OCI-LY1 (cell line): ENCODE measurements at regions not wholly inside any gene's neighbourhood (a gene's known extent, or its start where the extent isn't known, plus 50 kb on each side); places are given as distances from the start of the nearest gene placed in this dataset.

Source experiments
- H2AFZ ChIP-seq: fragments of 200-600 bp; sonication (generic), shearing (Covaris generic); 2 replicates; pipeline ENCODE4 v1.6.0; 2014; ENCODE audit warnings: antibody characterized with exemption, mild to moderate bottlenecking, low read length
- H3F3A ChIP-seq: fragments of 200-600 bp; sonication (generic), shearing (Covaris generic); 2 replicates; pipeline ENCODE4 v1.6.0; 2014; ENCODE audit warnings: mild to moderate bottlenecking, antibody characterized with exemption, low read length, moderate library complexity; ENCODE audit not compliant: insufficient read depth
- H3K27ac ChIP-seq: fragments of 200-600 bp; sonication (generic); 2 replicates; pipeline ENCODE4 v1.5.1; 2014; ENCODE audit warnings: low read length, mixed run types, mild to moderate bottlenecking, low read depth; ENCODE audit not compliant: poor library complexity, severe bottlenecking
- H3K27me3 ChIP-seq: fragments of 200-600 bp; sonication (generic); 2 replicates; pipeline ENCODE4 v1.6.0; 2014; ENCODE audit warnings: antibody characterized with exemption, mild to moderate bottlenecking, low read length, moderate library complexity; ENCODE audit not compliant: insufficient read depth
- H3K36me3 ChIP-seq: fragments of 200-600 bp; sonication (generic); 2 replicates; pipeline ENCODE4 v1.6.1; 2014; ENCODE audit warnings: mild to moderate bottlenecking, antibody characterized with exemption, low read length, moderate library complexity, mixed read lengths; ENCODE audit not compliant: insufficient read depth
- H3K4me1 ChIP-seq: fragments of 200-600 bp; sonication (generic); 2 replicates; pipeline ENCODE4 v1.5.1; 2014; ENCODE audit warnings: mild to moderate bottlenecking, low read length, moderate library complexity; ENCODE audit not compliant: insufficient read depth, severe bottlenecking
- H3K4me2 ChIP-seq: fragments of 200-600 bp; sonication (generic), shearing (Covaris generic); 2 replicates; pipeline ENCODE4 v1.6.1; 2014; ENCODE audit warnings: low read length
- H3K4me3 ChIP-seq: fragments of 200-600 bp; sonication (generic); 2 replicates; pipeline ENCODE4 v1.5.1; 2014; ENCODE audit warnings: low read length, low read depth, mild to moderate bottlenecking, mixed read lengths; ENCODE audit not compliant: poor library complexity, severe bottlenecking
- H3K79me2 ChIP-seq: fragments of 200-600 bp; shearing (Covaris generic); 2 replicates; pipeline ENCODE4 v1.6.1; 2016; ENCODE audit warnings: mixed run types, low read length, mixed read lengths; ENCODE audit not compliant: insufficient read depth
- H3K9ac ChIP-seq: fragments of 200-600 bp; sonication (generic), shearing (Covaris generic); 2 replicates; pipeline ENCODE4 v1.6.1; 2014; ENCODE audit warnings: mild to moderate bottlenecking, low read length, mixed read lengths
- H3K9me2 ChIP-seq: fragments of 200-600 bp; sonication (generic), shearing (Covaris generic); 2 replicates; pipeline ENCODE4 v1.6.1; 2014; ENCODE audit warnings: low read depth, mild to moderate bottlenecking, low read length, mixed read lengths
- H3K9me3 ChIP-seq: fragments of 200-600 bp; shearing (Covaris generic); 2 replicates; pipeline ENCODE4 v1.6.1; 2014; ENCODE audit warnings: low read length, mixed read lengths
- H4K20me1 ChIP-seq: fragments of 200-600 bp; sonication (generic), shearing (Covaris generic); 2 replicates; pipeline ENCODE4 v1.6.0; 2016; ENCODE audit warnings: mild to moderate bottlenecking, low read length; ENCODE audit not compliant: insufficient read depth
- EZH2 ChIP-seq: fragments of 200-600 bp; sonication (generic), shearing (Covaris generic); IDR thresholded peaks from 2 replicates; pipeline ENCODE4 v1.8.0; 2017; ENCODE audit warnings: borderline replicate concordance, mixed run types, mild to moderate bottlenecking, antibody characterized with exemption, low read length, moderate library complexity, mixed read lengths
- TF ChIP-seq, protein P1 (sequence below): fragments of 200-600 bp; sonication (generic), shearing (Covaris generic); IDR thresholded peaks from 2 replicates; pipeline ENCODE4 v1.5.1; 2017; ENCODE audit warnings: mild to moderate bottlenecking, antibody characterized with exemption, low read length, moderate library complexity, mixed read lengths

DNA sequence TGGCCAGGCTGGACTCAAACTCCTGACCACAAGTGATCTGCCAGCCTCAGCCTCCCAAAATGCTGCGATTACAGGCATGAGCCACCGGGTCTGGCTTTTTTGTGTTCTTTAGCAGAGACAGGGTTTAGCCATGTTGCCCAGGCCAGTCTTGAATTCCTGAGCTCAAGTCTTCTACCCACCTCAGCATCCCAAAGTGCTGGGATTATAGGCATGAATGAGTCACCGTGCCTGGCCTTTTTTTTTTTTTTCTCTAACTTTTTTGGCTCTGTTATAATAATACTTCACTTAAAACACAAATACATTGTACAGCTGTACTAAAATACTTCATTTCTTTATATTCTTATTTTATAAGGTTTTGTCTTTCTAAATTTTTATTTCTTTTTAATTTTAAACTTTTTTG is 599.5 kb upstream of the PCDH9 start:
- TF ChIP-seq, protein P1, sequence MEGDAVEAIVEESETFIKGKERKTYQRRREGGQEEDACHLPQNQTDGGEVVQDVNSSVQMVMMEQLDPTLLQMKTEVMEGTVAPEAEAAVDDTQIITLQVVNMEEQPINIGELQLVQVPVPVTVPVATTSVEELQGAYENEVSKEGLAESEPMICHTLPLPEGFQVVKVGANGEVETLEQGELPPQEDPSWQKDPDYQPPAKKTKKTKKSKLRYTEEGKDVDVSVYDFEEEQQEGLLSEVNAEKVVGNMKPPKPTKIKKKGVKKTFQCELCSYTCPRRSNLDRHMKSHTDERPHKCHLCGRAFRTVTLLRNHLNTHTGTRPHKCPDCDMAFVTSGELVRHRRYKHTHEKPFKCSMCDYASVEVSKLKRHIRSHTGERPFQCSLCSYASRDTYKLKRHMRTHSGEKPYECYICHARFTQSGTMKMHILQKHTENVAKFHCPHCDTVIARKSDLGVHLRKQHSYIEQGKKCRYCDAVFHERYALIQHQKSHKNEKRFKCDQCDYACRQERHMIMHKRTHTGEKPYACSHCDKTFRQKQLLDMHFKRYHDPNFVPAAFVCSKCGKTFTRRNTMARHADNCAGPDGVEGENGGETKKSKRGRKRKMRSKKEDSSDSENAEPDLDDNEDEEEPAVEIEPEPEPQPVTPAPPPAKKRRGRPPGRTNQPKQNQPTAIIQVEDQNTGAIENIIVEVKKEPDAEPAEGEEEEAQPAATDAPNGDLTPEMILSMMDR, result no peak
- no peak for TF ChIP-seq EZH2
- Histone ChIP-seq H3K36me3 (no peaks in the 10 kb centered on the region), H3K79me2 (no peaks in the 10 kb centered on the region), H3K4me1 (no peaks in the 10 kb centered on the region), H3K27ac (no peak overlapping the region), H3K9me2 (no peaks in the 10 kb centered on the region; the same call in 1 of the 2 replicates), H3K9ac (no peak overlapping the region), H3F3A (no peaks in the 10 kb centered on the region), H2AFZ (no peak overlapping the region), H4K20me1 (no peaks in the 10 kb centered on the region), H3K9me3 (no peaks in the 10 kb centered on the region), H3K4me3 (no peak overlapping the region), H3K27me3 (no peaks in the 10 kb centered on the region), H3K4me2 (no peak overlapping the region)

DNA sequence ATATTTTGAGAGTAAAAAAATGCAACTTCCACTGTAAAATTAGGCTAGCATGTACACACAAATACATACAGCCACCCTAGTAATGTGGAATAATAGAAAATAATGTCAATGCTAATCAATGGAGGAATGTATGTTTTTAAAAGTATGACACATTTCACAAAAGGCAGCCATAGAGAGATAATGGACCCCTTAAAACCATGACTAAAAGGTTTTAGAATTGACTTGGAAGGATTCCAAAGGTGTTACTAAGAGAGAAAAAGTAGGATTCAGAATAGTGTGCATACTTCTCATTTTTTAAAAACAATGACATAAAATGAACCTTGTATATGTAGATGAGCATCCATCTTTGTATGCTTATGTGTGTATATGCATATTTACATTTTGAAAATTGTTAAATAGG is 597.9 kb upstream of the PCDH9 start:
- H3K27me3 ChIP-seq, result no peaks in the 10 kb centered on the region
- no peak overlapping the region for H3K4me3 ChIP-seq
- H3K4me1 ChIP-seq, result no peaks in the 10 kb centered on the region
- no peaks in the 10 kb centered on the region for H3K79me2 ChIP-seq
- H3F3A ChIP-seq, result no peaks in the 10 kb centered on the region
- no peak overlapping the region for H3K27ac ChIP-seq
- no peaks in the 10 kb centered on the region for H3K9me3 ChIP-seq
- H3K9me2 ChIP-seq, result no peaks in the 10 kb centered on the region; the same call in 1 of the 2 replicates
- H3K9ac ChIP-seq, result no peak overlapping the region
- no peaks in the 10 kb centered on the region for H4K20me1 ChIP-seq
- H3K4me2 ChIP-seq, result no peak overlapping the region
- no peaks in the 10 kb centered on the region for H3K36me3 ChIP-seq
- H2AFZ ChIP-seq, result no peak overlapping the region
- TF ChIP-seq, protein P1, result no peak
- TF ChIP-seq EZH2, result no peak

DNA sequence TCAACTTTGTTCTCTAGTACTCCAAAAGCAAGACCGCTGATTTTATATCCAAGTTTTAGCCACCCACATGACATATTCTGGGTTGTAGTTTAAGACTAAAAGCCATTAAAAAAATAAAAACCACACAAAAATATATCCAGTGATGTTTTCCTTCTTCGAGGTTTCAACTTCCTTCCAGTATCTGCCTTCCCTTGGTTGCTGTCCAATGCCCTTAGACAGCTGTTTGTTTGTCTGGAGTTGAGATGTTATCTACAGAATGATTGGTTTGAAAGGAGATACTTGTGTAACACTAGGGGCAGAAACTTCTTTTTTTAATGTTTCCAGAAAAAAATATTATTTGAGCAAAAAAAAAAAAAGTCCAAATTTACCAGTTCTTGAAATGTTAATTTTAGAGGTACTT is 591.5 kb upstream of the PCDH9 start:
- no peak overlapping the region for H3K4me3 ChIP-seq
- no peak overlapping the region for H2AFZ ChIP-seq

More for the DNA sequence above, 591.5 kb upstream of the PCDH9 start:
- Histone ChIP-seq H4K20me1 (no peaks in the 10 kb centered on the region), H3K27ac (no peak overlapping the region), H3K27me3 (no peaks in the 10 kb centered on the region), H3K9me3 (no peaks in the 10 kb centered on the region), H3K4me2 (no peak overlapping the region), H3K9ac (no peak overlapping the region), H3K36me3 (no peaks in the 10 kb centered on the region), H3F3A (no peaks in the 10 kb centered on the region), H3K4me1 (no peaks in the 10 kb centered on the region), H3K9me2 (no peaks in the 10 kb centered on the region; the same call in 1 of the 2 replicates), H3K79me2 (no peaks in the 10 kb centered on the region)
- no peak for TF ChIP-seq EZH2
- TF ChIP-seq, protein P1, result no peak
